ENCODE measurements at regions not wholly inside any gene's neighbourhood (a gene's known extent, or its start where the extent isn't known, plus 50 kb on each side); places are given as distances from the start of the nearest gene placed in this dataset.

DNA sequence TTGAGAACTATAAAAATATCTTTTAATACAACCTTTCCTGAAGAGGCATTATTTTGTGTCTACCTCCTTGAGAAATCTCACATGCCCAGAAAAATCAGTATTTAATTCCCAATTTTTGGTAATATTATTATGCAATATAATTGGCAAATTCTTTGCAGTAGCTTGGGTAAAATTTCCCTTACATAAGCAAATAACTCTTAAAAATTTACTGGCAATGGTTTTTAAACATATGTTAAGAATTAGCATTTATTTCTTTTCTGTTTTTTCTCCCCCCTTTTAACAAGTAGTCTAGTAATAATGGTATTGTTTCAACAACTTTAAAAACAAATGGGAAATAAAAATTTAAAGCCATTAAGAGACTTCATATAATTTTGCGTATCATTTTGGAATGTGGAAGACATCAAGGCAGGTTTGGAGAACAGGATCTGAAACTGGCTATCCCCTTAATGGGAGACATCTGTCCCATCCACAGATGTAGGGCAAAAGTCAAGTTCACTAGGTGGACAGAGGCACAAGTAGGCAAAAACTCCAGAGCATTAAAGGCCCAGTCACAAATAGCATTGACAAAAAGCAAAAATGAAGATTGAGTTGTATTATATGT, 89.6 kb upstream of the AADACL2 start:
- TF ChIP-seq, protein P1, sequence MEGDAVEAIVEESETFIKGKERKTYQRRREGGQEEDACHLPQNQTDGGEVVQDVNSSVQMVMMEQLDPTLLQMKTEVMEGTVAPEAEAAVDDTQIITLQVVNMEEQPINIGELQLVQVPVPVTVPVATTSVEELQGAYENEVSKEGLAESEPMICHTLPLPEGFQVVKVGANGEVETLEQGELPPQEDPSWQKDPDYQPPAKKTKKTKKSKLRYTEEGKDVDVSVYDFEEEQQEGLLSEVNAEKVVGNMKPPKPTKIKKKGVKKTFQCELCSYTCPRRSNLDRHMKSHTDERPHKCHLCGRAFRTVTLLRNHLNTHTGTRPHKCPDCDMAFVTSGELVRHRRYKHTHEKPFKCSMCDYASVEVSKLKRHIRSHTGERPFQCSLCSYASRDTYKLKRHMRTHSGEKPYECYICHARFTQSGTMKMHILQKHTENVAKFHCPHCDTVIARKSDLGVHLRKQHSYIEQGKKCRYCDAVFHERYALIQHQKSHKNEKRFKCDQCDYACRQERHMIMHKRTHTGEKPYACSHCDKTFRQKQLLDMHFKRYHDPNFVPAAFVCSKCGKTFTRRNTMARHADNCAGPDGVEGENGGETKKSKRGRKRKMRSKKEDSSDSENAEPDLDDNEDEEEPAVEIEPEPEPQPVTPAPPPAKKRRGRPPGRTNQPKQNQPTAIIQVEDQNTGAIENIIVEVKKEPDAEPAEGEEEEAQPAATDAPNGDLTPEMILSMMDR (IDR thresholded peaks at IDR 0.05): no peak
- H3K36me3 ChIP-seq: no peaks in the 10 kb centered on the region
- DNase-seq: no peak
- H3K4me1 ChIP-seq: no peaks in the 10 kb centered on the region
- no peak for ATAC-seq
- 91 to 93% methylated on average over 1 of the region's 1 CpG for WGBS, 2 donors
- H3K27ac ChIP-seq: no peak overlapping the region
- H3K9me3 ChIP-seq: no peaks in the 10 kb centered on the region
- intact Hi-C loops (cut with DNase I): no loop called here
- no peaks in the 10 kb centered on the region for H3K27me3 ChIP-seq
- no peak overlapping the region for H3K4me3 ChIP-seq

DNA sequence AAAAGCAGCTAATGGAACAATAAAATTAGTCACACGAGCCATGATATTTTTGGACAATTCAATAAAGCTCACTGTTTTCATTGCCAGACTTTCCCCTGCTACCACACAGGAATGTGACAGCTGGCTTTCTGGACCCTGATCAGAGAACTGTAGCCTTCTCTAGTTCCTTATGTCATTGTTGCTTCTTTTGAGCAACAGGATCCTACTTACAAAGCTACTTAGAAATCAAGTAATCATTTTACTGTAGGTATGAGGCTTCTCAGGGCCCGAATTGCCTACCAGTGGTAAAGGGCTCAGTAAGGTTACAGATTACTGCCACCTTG, 94.3 kb upstream of the AADACL2 start:
- Histone ChIP-seq H3K4me1 (no peaks in the 10 kb centered on the region), H3K4me3 (no peak overlapping the region), H3K27me3 (no peaks in the 10 kb centered on the region), H3K9me3 (peaks cover 0 to 3% (median 0%) of the 10 kb centered on the region in 11 donors), H3K27ac (no peak overlapping the region), H3K36me3 (no peaks in the 10 kb centered on the region)
- intact Hi-C loops (cut with DNase I): no loop called here
- peak in 3 of 8 donors; percentile 17 to 35 (median 34) for ATAC-seq
- WGBS, 2 donors: 66 to 70% methylated on average over 2 of the region's 2 CpGs
- no peak for DNase-seq
- TF ChIP-seq, protein P1 (IDR thresholded peaks at IDR 0.05): no peak

DNA sequence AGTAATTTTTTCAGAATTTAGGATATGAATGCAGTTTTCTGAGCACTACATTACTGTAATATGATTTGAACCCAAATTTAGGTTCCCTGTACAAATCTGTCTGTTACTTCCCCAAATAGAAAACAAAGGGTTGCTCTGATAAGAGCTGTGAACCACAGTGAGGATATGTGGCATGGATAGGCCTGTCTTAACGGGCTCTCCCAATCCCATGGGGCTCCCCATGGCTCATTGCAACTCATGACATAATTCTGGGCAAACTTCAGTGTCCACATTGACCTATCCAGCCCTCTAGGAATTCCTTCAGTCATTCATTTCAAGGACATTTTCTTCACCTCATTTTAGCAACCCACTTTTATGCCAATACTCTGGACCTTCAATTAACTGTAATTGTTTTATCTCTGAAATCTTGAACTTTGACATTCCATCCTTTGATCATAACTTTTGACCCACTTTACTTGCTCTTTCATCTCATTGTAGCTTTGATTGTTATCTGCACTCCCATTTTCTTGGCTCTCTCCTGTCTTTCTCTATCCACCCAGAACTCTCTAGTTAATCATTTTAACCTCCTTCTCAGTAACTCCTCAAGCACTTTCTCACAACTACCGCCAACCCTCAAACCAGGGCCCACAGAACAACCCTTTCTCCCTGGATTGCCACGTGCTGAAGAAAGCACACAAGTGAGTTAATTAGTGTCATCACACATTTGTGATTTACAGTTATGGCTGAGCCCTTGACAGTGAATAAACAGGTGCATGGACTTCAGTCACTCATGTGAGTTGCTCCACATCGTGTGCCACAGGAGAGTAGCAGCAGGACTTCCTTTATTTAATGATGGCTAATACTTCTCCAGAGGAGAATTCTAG, 94.9 kb upstream of the AADACL2 start:
- ATAC-seq: peak in 2 of 8 donors; percentile 28 to 59
- intact Hi-C loops (cut with DNase I): no loop called here
- DNase-seq: no peak
- Histone ChIP-seq H3K27me3 (no peaks in the 10 kb centered on the region), H3K9me3 (peaks cover 0 to 3% (median 0%) of the 10 kb centered on the region in 11 donors), H3K27ac (no peak overlapping the region), H3K4me3 (no peak overlapping the region), H3K36me3 (no peaks in the 10 kb centered on the region), H3K4me1 (no peaks in the 10 kb centered on the region)
- TF ChIP-seq, protein P1 (IDR thresholded peaks at IDR 0.05): no peak
- WGBS, 2 donors: 64 to 65% methylated on average over 4 of the region's 4 CpGs

DNA sequence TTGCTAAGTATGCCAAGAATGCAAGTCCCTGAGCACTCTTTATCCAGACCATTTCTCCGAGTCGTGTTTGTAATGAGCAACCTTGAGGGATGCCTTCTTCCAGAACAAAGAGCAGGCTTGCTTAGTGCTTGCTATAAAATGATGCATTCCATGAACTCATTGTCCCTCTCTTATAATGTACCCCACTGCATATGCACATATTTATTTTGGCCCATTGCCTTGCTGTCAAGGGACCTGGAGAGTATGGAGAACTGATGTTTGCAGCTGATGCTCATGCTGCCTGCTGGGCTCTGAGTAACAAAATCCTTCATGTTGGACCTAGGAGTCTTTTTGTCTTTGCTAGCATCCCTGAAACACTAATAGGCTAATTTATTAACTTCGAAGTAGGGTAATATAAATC, 97.8 kb upstream of the AADACL2 start:
- 77 to 85% methylated on average over 3 of the region's 3 CpGs for WGBS, 2 donors
- TF ChIP-seq, protein P1 (IDR thresholded peaks at IDR 0.05): no peak
- ATAC-seq: no peak
- H3K9me3 ChIP-seq: peaks cover 0 to 3% (median 0%) of the 10 kb centered on the region in 11 donors
- H3K27ac ChIP-seq: no peak overlapping the region
- no peaks in the 10 kb centered on the region for H3K36me3 ChIP-seq
- H3K27me3 ChIP-seq: no peaks in the 10 kb centered on the region
- DNase-seq: no peak
- H3K4me1 ChIP-seq: peaks cover 0 to 15% (median 0%) of the 10 kb centered on the region in 9 donors
- intact Hi-C loops (cut with DNase I): no loop called here
- H3K4me3 ChIP-seq: no peak overlapping the region
